IMR-90 (cell line): ENCODE measurements at regions not wholly inside any gene's neighbourhood (a gene's known extent, or its start where the extent isn't known, plus 50 kb on each side); places are given as distances from the start of the nearest gene placed in this dataset.

Source experiments
- ATAC-seq: fragments of 200-7000 bp; cut with Tn5 transposase; 2 replicates; pipeline ENCODE4 v1.9.1; 2020; ENCODE audit warnings: low read depth, mild to moderate bottlenecking, moderate library complexity
- BruUV-seq: library from RNA; stranded (reverse); fragments of 400-500 nt; replicated peaks from 2 replicates; lab custom pipeline; 2021; lab: Mats Ljungman, UMichigan
- CTCF ChIA-PET: fragments of 300-600 bp; formaldehyde crosslinking; extraction: SDS; loops from one replicate; lab custom pipeline; 2021; ENCODE audit warnings: antibody characterized with exemption; lab: Yijun Ruan, JAX
- POLR2A ChIA-PET: fragments of 300-600 bp; sonication (Branson Sonifier 250); formaldehyde crosslinking; loops from one replicate; lab custom pipeline; 2022; ENCODE audit warnings: antibody characterized with exemption; ENCODE audit not compliant: unreplicated experiment; lab: Charles Lee
- DNase-seq: peaks from one replicate; pipeline ENCODE4 v3.0.0; 2013
- H2AFZ ChIP-seq: replicated peaks from 2 replicates; pipeline ENCODE3; 2013; ENCODE audit warnings: low read length, mild to moderate bottlenecking; ENCODE audit not compliant: poor library complexity
- H2AK5ac ChIP-seq: 2 replicates; pipeline ENCODE4 v1.6.1; 2013; ENCODE audit warnings: low read depth, low read length, inconsistent platforms
- H2AK9ac ChIP-seq: replicated peaks from 2 replicates; pipeline ENCODE3; 2013; ENCODE audit warnings: mild to moderate bottlenecking, low read depth, low read length, moderate library complexity; ENCODE audit not compliant: poor library complexity
- H2BK120ac ChIP-seq: 2 replicates; pipeline ENCODE4 v1.6.1; 2013; ENCODE audit warnings: low read depth, low read length, inconsistent platforms
- H2BK15ac ChIP-seq: 3 replicates; pipeline ENCODE4 v1.6.1; 2013; ENCODE audit warnings: low read depth, low read length, inconsistent platforms
- H2BK20ac ChIP-seq: 2 replicates; pipeline ENCODE4 v1.6.1; 2013; ENCODE audit warnings: low read depth, mild to moderate bottlenecking, inconsistent platforms, low read length, moderate library complexity
- H2BK5ac ChIP-seq: 2 replicates; pipeline ENCODE4 v1.6.1; 2013; ENCODE audit warnings: mild to moderate bottlenecking, low read depth, low read length, inconsistent platforms; ENCODE audit not compliant: poor library complexity, severe bottlenecking
- H3K14ac ChIP-seq: replicated peaks from 2 replicates; pipeline ENCODE4 v1.6.1; 2013; ENCODE audit warnings: low read depth, low read length, inconsistent platforms
- H3K18ac ChIP-seq: 2 replicates; pipeline ENCODE4 v1.6.1; 2013; ENCODE audit warnings: low read depth, low read length, control low read depth
- H3K23ac ChIP-seq: 2 replicates; pipeline ENCODE4 v1.6.1; 2013; ENCODE audit warnings: low read depth, low read length, inconsistent platforms
- H3K27ac ChIP-seq: 2 replicates; pipeline ENCODE4 v1.5.1; 2013; ENCODE audit warnings: mild to moderate bottlenecking, control low read depth, low read length; ENCODE audit not compliant: insufficient read depth
- H3K27me3 ChIP-seq: 2 replicates; pipeline ENCODE4 v1.6.1; 2013; ENCODE audit warnings: low read length; ENCODE audit not compliant: control insufficient read depth, insufficient read depth
- H3K36me3 ChIP-seq: 2 replicates; pipeline ENCODE4 v1.6.1; 2013; ENCODE audit warnings: low read length, mixed read lengths; ENCODE audit not compliant: control insufficient read depth, insufficient read depth
- H3K4ac ChIP-seq: 2 replicates; pipeline ENCODE4 v1.6.1; 2013; ENCODE audit warnings: low read depth, low read length, inconsistent platforms
- H3K4me1 ChIP-seq: 2 replicates; pipeline ENCODE4 v1.6.1; 2013; ENCODE audit warnings: low read length, mixed read lengths; ENCODE audit not compliant: control insufficient read depth, insufficient read depth
- H3K4me2 ChIP-seq: 2 replicates; pipeline ENCODE4 v1.6.1; 2013; ENCODE audit warnings: low read depth, mild to moderate bottlenecking, control low read depth, low read length, moderate library complexity
- H3K4me3 ChIP-seq: 2 replicates; pipeline ENCODE4 v1.5.1; 2013; ENCODE audit warnings: low read depth, mild to moderate bottlenecking, control low read depth, low read length, moderate library complexity; ENCODE audit not compliant: insufficient read depth
- H3K56ac ChIP-seq: 2 replicates; pipeline ENCODE4 v1.6.1; 2013; ENCODE audit warnings: low read length, inconsistent platforms; ENCODE audit not compliant: insufficient read depth; ENCODE audit errors: extremely low read depth
- H3K79me1 ChIP-seq, 2 experiments: 2 replicates each; pipeline ENCODE4 v1.6.1; 2013; ENCODE audit warnings: low read length in 2 of 2, inconsistent platforms in 1 of 2, low read depth in 1 of 2
- H3K9ac ChIP-seq: 2 replicates; pipeline ENCODE4 v1.6.1; 2013; ENCODE audit warnings: low read depth, low read length, control low read depth
- H3K9me1 ChIP-seq: 2 replicates; pipeline ENCODE4 v1.6.1; 2013; ENCODE audit warnings: low read length, inconsistent platforms; ENCODE audit not compliant: insufficient read depth
- H3K9me3 ChIP-seq: 2 replicates; pipeline ENCODE4 v1.6.1; 2013; ENCODE audit warnings: low read length; ENCODE audit not compliant: control insufficient read depth, insufficient read depth
- H4K20me1 ChIP-seq: 2 replicates; pipeline ENCODE4 v1.6.1; 2013; ENCODE audit warnings: low read length, inconsistent platforms; ENCODE audit not compliant: insufficient read depth
- H4K5ac ChIP-seq: 2 replicates; pipeline ENCODE4 v1.6.1; 2013; ENCODE audit warnings: mild to moderate bottlenecking, low read depth, low read length, control low read depth
- H4K8ac ChIP-seq, 2 experiments: 2 replicates each; pipeline ENCODE4 v1.6.1; 2013; ENCODE audit warnings: low read depth in 2 of 2, low read length in 2 of 2, control low read depth in 1 of 2, inconsistent platforms in 1 of 2
- H4K91ac ChIP-seq: 2 replicates; pipeline ENCODE4 v1.6.1; 2013; ENCODE audit warnings: low read depth, low read length, inconsistent platforms; ENCODE audit not compliant: insufficient read depth
- CHD1 ChIP-seq: IDR thresholded peaks from 2 replicates; pipeline ENCODE4 v1.6.1; 2012; ENCODE audit warnings: low read depth, low read length, improper control_type of control experiment
- MAFK ChIP-seq: IDR thresholded peaks from 2 replicates; pipeline ENCODE4 v1.6.1; 2012; ENCODE audit warnings: low read depth, low read length, improper control_type of control experiment
- MAZ ChIP-seq: IDR thresholded peaks from 2 replicates; pipeline ENCODE4 v1.6.1; 2012; ENCODE audit warnings: low read depth, mild to moderate bottlenecking, low read length, improper control_type of control experiment, moderate library complexity, borderline replicate concordance
- MXI1 ChIP-seq: IDR thresholded peaks from 2 replicates; pipeline ENCODE4 v1.6.1; 2012; ENCODE audit warnings: low read depth, mild to moderate bottlenecking, low read length, moderate library complexity, borderline replicate concordance
- RFX5 ChIP-seq: IDR thresholded peaks from 2 replicates; pipeline ENCODE4 v1.8.0; 2012; ENCODE audit warnings: low read depth, mild to moderate bottlenecking, low read length, moderate library complexity
- SMC3 ChIP-seq: fragments of 150-350 bp; IDR thresholded peaks from 2 replicates; pipeline ENCODE4 v1.6.1; 2016; ENCODE audit warnings: low read depth, mild to moderate bottlenecking, antibody characterized with exemption, low read length, moderate library complexity
- USF2 ChIP-seq: fragments of 150-350 bp; IDR thresholded peaks from 2 replicates; pipeline ENCODE4 v1.6.1; 2017; ENCODE audit warnings: mild to moderate bottlenecking, antibody characterized with exemption, low read length, low read depth
- WGBS, 2 experiments: methylation state at CpG; one replicate each; pipeline versions ENCODE4 v1.1.5 to v1.1.7; 2013; ENCODE audit warnings: missing lambda C conversion rate in 2 of 2; ENCODE audit not compliant: insufficient read length in 1 of 2; ENCODE audit errors: extremely low coverage in 2 of 2; 5-methylcytosine and 5-hydroxymethylcytosine counted together
- dilution Hi-C: fragments of 300-500 bp; cut with HindIII; formaldehyde crosslinking; loops from one replicate; pipeline ENCODE4 v1.14.3; 2018; ENCODE audit warnings: low sequenced_read_pairs; ENCODE audit not compliant: unreplicated experiment
- in situ Hi-C: fragments of 300-500 bp; cut with MboI; formaldehyde crosslinking; loops from 3 replicates; pipeline ENCODE4 v1.14.3; 2019; ENCODE audit warnings: low sequenced_read_pairs, inconsistent platforms, mixed read lengths
- intact Hi-C: fragments of 100-400 bp; cut with micrococcal nuclease; formaldehyde crosslinking; loops from 2 replicates; pipeline ENCODE4 v1.10.0; 2022

- H3K14ac ChIP-seq, result no peak overlapping the region
- intact Hi-C loops, result no loop called here
- H3K9me3 ChIP-seq, result no peaks in the 10 kb centered on the region
- no peak overlapping the region for H3K4me2 ChIP-seq
- no peak for TF ChIP-seq RFX5
- no peak for TF ChIP-seq CHD1
- no peak for TF ChIP-seq USF2
- no peak for TF ChIP-seq SMC3
- no peak for TF ChIP-seq MAZ
- TF ChIP-seq MXI1, result no peak
- no peak for TF ChIP-seq MAFK
- BruUV-seq, result no TSS peak
- H3K36me3 ChIP-seq, result no peaks in the 10 kb centered on the region
- no peak overlapping the region for H3K27ac ChIP-seq
- ChIA-PET POLR2A (no interaction called here), CTCF (no interaction called here)
- H3K18ac ChIP-seq, result no peak overlapping the region
- H4K20me1 ChIP-seq, result no peaks in the 10 kb centered on the region
- H4K91ac ChIP-seq, result no peak overlapping the region
- H3K4ac ChIP-seq, result no peak overlapping the region
- H3K27me3 ChIP-seq, result no peaks in the 10 kb centered on the region
- no peak overlapping the region for H3K23ac ChIP-seq
- ATAC-seq (no peak), DNase-seq (no peak)
- H4K5ac ChIP-seq, result no peak overlapping the region
- no peak overlapping the region for H3K56ac ChIP-seq
- H3K79me1 ChIP-seq, result no peaks in the 10 kb centered on the region
- H2AK9ac ChIP-seq, result no peak overlapping the region
- H3K9ac ChIP-seq, result no peak overlapping the region
- no peak overlapping the region for H2BK20ac ChIP-seq
- H2BK120ac ChIP-seq, result no peak overlapping the region
- dilution Hi-C loops, result no loop called here
- no peaks in the 10 kb centered on the region for H3K4me1 ChIP-seq
- in situ Hi-C loops, result no loop called here
- H2AFZ ChIP-seq, result no peak overlapping the region
- no peak overlapping the region for H2BK5ac ChIP-seq
- no peak overlapping the region for H4K8ac ChIP-seq
- no CpG with 5 or more reads among the region's 8 CpGs for WGBS, 2 experiments
- H2AK5ac ChIP-seq, result no peak overlapping the region
- no peak overlapping the region for H2BK15ac ChIP-seq
- no peak overlapping the region for H3K4me3 ChIP-seq
- H3K9me1 ChIP-seq, result no peaks in the 10 kb centered on the region
These were observed 82.7 kb upstream of the PDZD8 start for GRCh38 chr10:117457932-117458331.
